Liver (tissue), 3 donors: ENCODE measurements at regions not wholly inside any gene's neighbourhood (a gene's known extent, or its start where the extent isn't known, plus 50 kb on each side); places are given as distances from the start of the nearest gene placed in this dataset.

Experiments used
- CTCF ChIP-seq: fragments of 150-350 bp; IDR thresholded peaks from 2 replicates; pipeline ENCODE4 v1.5.1; 2017; ENCODE audit warnings: improper control_type of control experiment, low read depth, low read length; ENCODE audit not compliant: missing input control
- FOXA1 ChIP-seq: IDR thresholded peaks from 2 replicates; pipeline ENCODE4 v1.6.1; 2016; ENCODE audit warnings: antibody characterized with exemption
- FOXA2 ChIP-seq: IDR thresholded peaks from 2 replicates; pipeline ENCODE4 v1.6.1; 2016; ENCODE audit warnings: antibody characterized with exemption
- GABPA ChIP-seq, 2 donors: IDR thresholded peaks in 1 of 2; conservative IDR thresholded peaks in 1 of 2; 2 replicates each; pipeline ENCODE4 v1.6.1; 2016; ENCODE audit warnings: antibody characterized with exemption in 2 of 2, mild to moderate bottlenecking in 1 of 2, moderate library complexity in 1 of 2
- JUND ChIP-seq, 2 donors: IDR thresholded peaks; 2 replicates each; pipeline ENCODE4 v1.6.1; 2016; ENCODE audit warnings: antibody characterized with exemption in 2 of 2
- NR2F2 ChIP-seq: IDR thresholded peaks from 2 replicates; pipeline ENCODE4 v1.6.1; 2016; ENCODE audit warnings: antibody characterized with exemption
- RAD21 ChIP-seq, 2 donors: IDR thresholded peaks; 2 replicates each; pipeline ENCODE4 v1.6.1; 2016; ENCODE audit warnings: antibody characterized with exemption in 2 of 2, mild to moderate bottlenecking in 2 of 2
- RXRA ChIP-seq, 2 donors: IDR thresholded peaks; 2 replicates each; pipeline ENCODE4 v1.6.1; 2017 to 2018; ENCODE audit warnings: antibody characterized with exemption in 2 of 2, mild to moderate bottlenecking in 1 of 2
- YY1 ChIP-seq: IDR thresholded peaks from 2 replicates; pipeline ENCODE4 v1.6.1; 2016; ENCODE audit warnings: antibody characterized with exemption, mild to moderate bottlenecking
- TF ChIP-seq, protein P1 (sequence below): IDR thresholded peaks from 2 replicates; pipeline ENCODE4 v1.6.1; 2016; ENCODE audit warnings: antibody characterized with exemption
- TF ChIP-seq, protein P2 (sequence below): IDR thresholded peaks from 2 replicates; pipeline ENCODE4 v1.6.1; 2016; ENCODE audit warnings: antibody characterized with exemption
- TF ChIP-seq, protein P3 (sequence below): IDR thresholded peaks from 2 replicates; pipeline ENCODE4 v1.6.1; 2016; ENCODE audit warnings: antibody characterized with exemption
- donor health status: healthy.
- donor health status: healthy.

DNA sequence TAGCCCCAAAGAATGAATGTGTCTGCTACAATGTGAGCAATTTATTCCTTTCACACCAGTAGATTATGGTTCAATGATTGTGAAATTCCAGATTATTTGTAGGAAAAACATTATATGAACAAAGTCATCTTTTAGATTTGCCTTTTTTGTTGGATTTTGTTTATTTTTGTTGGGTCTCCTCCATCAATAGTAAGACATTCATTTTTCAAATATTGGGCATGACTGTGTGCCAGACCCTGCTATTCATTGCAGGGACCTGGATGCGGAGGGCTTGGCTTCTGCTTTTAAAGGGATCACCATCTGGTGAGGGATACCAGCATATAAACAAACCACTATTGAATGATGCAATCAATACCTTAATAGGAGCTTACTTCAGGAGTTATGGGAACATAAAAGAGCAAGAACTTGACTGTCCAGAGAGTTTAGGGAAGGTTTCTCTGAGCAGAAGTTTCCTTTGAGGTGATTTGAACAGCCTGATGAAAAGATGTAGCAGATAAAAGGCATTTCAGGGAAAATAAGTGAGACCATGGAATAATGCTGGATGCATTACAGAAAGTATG, 486.7 kb downstream of the EPHA4 start:
- TF ChIP-seq CTCF (no peak), RXRA (IDR thresholded peaks at IDR 0.05) (no peak), YY1 (no peak), FOXA1 (no peak), FOXA2 (no peak), RAD21 (IDR thresholded peaks at IDR 0.05) (no peak), GABPA (IDR thresholded peaks at IDR 0.05 in 1 of 2, conservative IDR thresholded peaks at IDR 0.05 in 1 of 2) (no peak), NR2F2 (no peak), JUND (IDR thresholded peaks at IDR 0.05) (no peak)
- TF ChIP-seq, protein P1, sequence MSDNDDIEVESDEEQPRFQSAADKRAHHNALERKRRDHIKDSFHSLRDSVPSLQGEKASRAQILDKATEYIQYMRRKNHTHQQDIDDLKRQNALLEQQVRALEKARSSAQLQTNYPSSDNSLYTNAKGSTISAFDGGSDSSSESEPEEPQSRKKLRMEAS = no peak
- TF ChIP-seq, protein P2, sequence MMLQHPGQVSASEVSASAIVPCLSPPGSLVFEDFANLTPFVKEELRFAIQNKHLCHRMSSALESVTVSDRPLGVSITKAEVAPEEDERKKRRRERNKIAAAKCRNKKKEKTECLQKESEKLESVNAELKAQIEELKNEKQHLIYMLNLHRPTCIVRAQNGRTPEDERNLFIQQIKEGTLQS = no peak
- TF ChIP-seq, protein P3, sequence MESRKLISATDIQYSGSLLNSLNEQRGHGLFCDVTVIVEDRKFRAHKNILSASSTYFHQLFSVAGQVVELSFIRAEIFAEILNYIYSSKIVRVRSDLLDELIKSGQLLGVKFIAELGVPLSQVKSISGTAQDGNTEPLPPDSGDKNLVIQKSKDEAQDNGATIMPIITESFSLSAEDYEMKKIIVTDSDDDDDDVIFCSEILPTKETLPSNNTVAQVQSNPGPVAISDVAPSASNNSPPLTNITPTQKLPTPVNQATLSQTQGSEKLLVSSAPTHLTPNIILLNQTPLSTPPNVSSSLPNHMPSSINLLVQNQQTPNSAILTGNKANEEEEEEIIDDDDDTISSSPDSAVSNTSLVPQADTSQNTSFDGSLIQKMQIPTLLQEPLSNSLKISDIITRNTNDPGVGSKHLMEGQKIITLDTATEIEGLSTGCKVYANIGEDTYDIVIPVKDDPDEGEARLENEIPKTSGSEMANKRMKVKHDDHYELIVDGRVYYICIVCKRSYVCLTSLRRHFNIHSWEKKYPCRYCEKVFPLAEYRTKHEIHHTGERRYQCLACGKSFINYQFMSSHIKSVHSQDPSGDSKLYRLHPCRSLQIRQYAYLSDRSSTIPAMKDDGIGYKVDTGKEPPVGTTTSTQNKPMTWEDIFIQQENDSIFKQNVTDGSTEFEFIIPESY = no peak
